ENCODE measurements at regions not wholly inside any gene's neighbourhood (a gene's known extent, or its start where the extent isn't known, plus 50 kb on each side); places are given as distances from the start of the nearest gene placed in this dataset.

DNA sequence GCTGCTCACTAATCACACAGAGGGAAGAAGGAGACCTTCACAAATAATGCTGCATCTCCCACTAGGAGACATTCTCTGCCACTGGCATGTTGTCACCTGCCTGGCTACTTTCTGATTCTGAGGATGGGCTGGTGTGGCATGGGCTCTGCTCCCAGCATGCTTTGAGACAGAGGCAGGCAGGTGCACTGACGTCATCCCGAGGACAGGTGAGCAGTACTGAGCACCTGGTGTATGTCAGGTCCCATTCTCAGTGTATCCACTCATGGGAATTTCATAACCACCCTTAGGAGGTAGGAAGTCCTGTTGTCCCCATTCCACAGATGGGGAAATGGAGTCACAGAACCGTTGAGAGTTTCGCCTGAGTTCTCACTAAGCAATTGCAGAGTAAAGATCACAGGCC lies 597.9 kb downstream of the VRK1 start:
- TF ChIP-seq POLR2AphosphoS5 (IDR thresholded peaks at IDR 0.05) (no peak), SMC3 (conservative IDR thresholded peaks at IDR 0.05; ENCODE audit: poor library complexity) (no peak), RAD21 (conservative IDR thresholded peaks at IDR 0.05) (no peak), TAF1 (IDR thresholded peaks at IDR 0.05; ENCODE audit: low read depth) (no peak)

Measured in neural cell (in vitro differentiated cells).